ENCODE measurements at regions not wholly inside any gene's neighbourhood (a gene's known extent, or its start where the extent isn't known, plus 50 kb on each side); places are given as distances from the start of the nearest gene placed in this dataset.

DNA sequence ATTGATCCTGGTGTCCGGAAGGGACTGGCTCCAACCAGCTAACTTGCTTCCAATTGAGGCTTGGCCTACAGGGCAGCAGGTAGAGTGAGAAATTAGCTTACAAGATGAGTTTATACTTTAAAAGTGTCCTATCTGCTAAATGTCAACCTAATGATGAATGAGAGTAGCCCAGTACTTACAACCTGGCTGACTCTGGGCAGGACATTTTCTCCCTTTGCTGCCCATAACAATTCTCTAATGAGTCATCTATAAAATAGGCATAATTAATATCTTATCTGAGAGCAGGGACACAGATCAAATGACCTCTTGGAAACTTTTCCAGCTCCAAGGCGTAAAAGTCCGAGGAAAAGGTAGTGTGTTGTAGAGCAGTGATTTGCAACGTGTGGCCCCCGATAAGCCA, 398.4 kb upstream of the BOD1L1 start:
- TF ChIP-seq, protein P1, sequence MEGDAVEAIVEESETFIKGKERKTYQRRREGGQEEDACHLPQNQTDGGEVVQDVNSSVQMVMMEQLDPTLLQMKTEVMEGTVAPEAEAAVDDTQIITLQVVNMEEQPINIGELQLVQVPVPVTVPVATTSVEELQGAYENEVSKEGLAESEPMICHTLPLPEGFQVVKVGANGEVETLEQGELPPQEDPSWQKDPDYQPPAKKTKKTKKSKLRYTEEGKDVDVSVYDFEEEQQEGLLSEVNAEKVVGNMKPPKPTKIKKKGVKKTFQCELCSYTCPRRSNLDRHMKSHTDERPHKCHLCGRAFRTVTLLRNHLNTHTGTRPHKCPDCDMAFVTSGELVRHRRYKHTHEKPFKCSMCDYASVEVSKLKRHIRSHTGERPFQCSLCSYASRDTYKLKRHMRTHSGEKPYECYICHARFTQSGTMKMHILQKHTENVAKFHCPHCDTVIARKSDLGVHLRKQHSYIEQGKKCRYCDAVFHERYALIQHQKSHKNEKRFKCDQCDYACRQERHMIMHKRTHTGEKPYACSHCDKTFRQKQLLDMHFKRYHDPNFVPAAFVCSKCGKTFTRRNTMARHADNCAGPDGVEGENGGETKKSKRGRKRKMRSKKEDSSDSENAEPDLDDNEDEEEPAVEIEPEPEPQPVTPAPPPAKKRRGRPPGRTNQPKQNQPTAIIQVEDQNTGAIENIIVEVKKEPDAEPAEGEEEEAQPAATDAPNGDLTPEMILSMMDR (IDR thresholded peaks at IDR 0.05 in 8 of 11, conservative IDR thresholded peaks at IDR 0.05 in 3 of 11): no peak
- no peak for TF ChIP-seq POLR2A (IDR thresholded peaks at IDR 0.05)
- TF ChIP-seq POLR2AphosphoS5 (IDR thresholded peaks at IDR 0.05): no peak

Data from spleen (tissue), 7 donors.